ENCODE measurements at regions not wholly inside any gene's neighbourhood (a gene's known extent, or its start where the extent isn't known, plus 50 kb on each side); places are given as distances from the start of the nearest gene placed in this dataset.

GRCh38 chr16:24652803-24653202 is 76.6 kb upstream of the TNRC6A start:
- TF ChIP-seq NRF1 (conservative IDR thresholded peaks at IDR 0.05; ENCODE audit: low read depth, low read length) (no peak), HDAC6 (IDR thresholded peaks at IDR 0.05; ENCODE audit: unreplicated experiment) (no peak), SREBF2 (IDR thresholded peaks at IDR 0.05; ENCODE audit: low read length) (no peak)

Data from GM12878 (cell line).